ENCODE measurements at regions not wholly inside any gene's neighbourhood (a gene's known extent, or its start where the extent isn't known, plus 50 kb on each side); places are given as distances from the start of the nearest gene placed in this dataset.

- TF ChIP-seq POLR2AphosphoS5 (IDR thresholded peaks at IDR 0.05; ENCODE audit: low read depth, low read length) (no peak), POLR2A (IDR thresholded peaks at IDR 0.05; ENCODE audit: borderline replicate concordance, extremely low read depth, insufficient read depth, insufficient read length) (no peak), EZH2phosphoT487 (IDR thresholded peaks at IDR 0.05; ENCODE audit: borderline replicate concordance) (no peak)
These were observed 336.5 kb downstream of the RRAGC start (continued) for GRCh38 chr1:38522915-38523567.

GRCh38 chr1:38516560-38516959 is 343.0 kb downstream of the RRAGC start:
- no peaks in the 10 kb centered on the region for H4K20me1 ChIP-seq (ENCODE audit: insufficient read depth)
- no peak overlapping the region for H3K27ac ChIP-seq (ENCODE audit: low read depth, low read length)
- H3K4me2 ChIP-seq (ENCODE audit: low read length), result no peak overlapping the region
- H3K9me2 ChIP-seq (ENCODE audit: insufficient read depth), result no peaks in the 10 kb centered on the region
- H2AFZ ChIP-seq (ENCODE audit: low read depth, low read length, poor library complexity, severe bottlenecking), result no peak overlapping the region
- H3K27me3 ChIP-seq (ENCODE audit: insufficient read depth, low read length), result peaks cover 28% of the 10 kb centered on the region
- no peak for ATAC-seq
- no peaks in the 10 kb centered on the region for H3K9me3 ChIP-seq (ENCODE audit: control insufficient read depth in 1 of 2, insufficient read depth in 1 of 2, low read depth in 1 of 2, low read length in 2 of 2)
- RAD21 ChIA-PET (ENCODE audit: low non-redundant PET in 1 of 2, low total read pairs in 2 of 2, uncharacterized antibody in 2 of 2, unreplicated experiment in 2 of 2), result no interaction called here
- H3K4me1 ChIP-seq (ENCODE audit: control insufficient read depth in 1 of 2, insufficient read depth in 2 of 2, low read length in 2 of 2), result no peaks in the 10 kb centered on the region
- no peak for DNase-seq (ENCODE audit: low read depth, low spot score)
- CTCF ChIA-PET, result no interaction called here
- BruUV-seq (replicated peaks), result no TSS peak
- POLR2A ChIA-PET, result no interaction called here
- no peak overlapping the region for H3K4me3 ChIP-seq (replicated peaks in 1 of 2; ENCODE audit: low read depth in 1 of 2, low read length in 2 of 2)
- H3K9ac ChIP-seq (ENCODE audit: low read length), result no peak overlapping the region
- no peaks in the 10 kb centered on the region for H3K36me3 ChIP-seq (ENCODE audit: control insufficient read depth in 1 of 2, insufficient read depth in 2 of 2, low read length in 2 of 2)
- no peaks in the 10 kb centered on the region for H3K79me2 ChIP-seq (ENCODE audit: insufficient read depth, low read length)
- TF ChIP-seq JUND (IDR thresholded peaks at IDR 0.05) (no peak), ZFX (IDR thresholded peaks at IDR 0.05) (no peak), MAX (IDR thresholded peaks at IDR 0.05) (no peak), CEBPB (IDR thresholded peaks at IDR 0.05; ENCODE audit: low read depth) (no peak), EZH2phosphoT487 (IDR thresholded peaks at IDR 0.05; ENCODE audit: borderline replicate concordance) (no peak), EGR1 (IDR thresholded peaks at IDR 0.05; ENCODE audit: low read depth) (no peak), CTCF (IDR thresholded peaks at IDR 0.05 in 2 of 3, conservative IDR thresholded peaks at IDR 0.05 in 1 of 3; ENCODE audit: borderline replicate concordance in 1 of 3, insufficient read depth in 1 of 3, low read depth in 2 of 3, low read length in 2 of 3) (no peak), ELF1 (IDR thresholded peaks at IDR 0.05; ENCODE audit: borderline replicate concordance, low read depth) (no peak), SIN3A (IDR thresholded peaks at IDR 0.05; ENCODE audit: low read depth) (no peak), SP1 (IDR thresholded peaks at IDR 0.05; ENCODE audit: low read depth) (no peak), REST (IDR thresholded peaks at IDR 0.05; ENCODE audit: low read depth) (no peak), TCF7L2 (IDR thresholded peaks at IDR 0.05; ENCODE audit: borderline replicate concordance, extremely low read depth, insufficient read depth, insufficient read length) (no peak), ATF3 (IDR thresholded peaks at IDR 0.05) (no peak), EZH2 (IDR thresholded peaks at IDR 0.05) (no peak), CBX3 (IDR thresholded peaks at IDR 0.05; ENCODE audit: low read depth) (no peak), ZBTB33 (IDR thresholded peaks at IDR 0.05; ENCODE audit: extremely low read depth, insufficient replicate concordance, low read length) (no peak), SRF (IDR thresholded peaks at IDR 0.05; ENCODE audit: low read depth) (no peak), POLR2A (IDR thresholded peaks at IDR 0.05; ENCODE audit: borderline replicate concordance, extremely low read depth, insufficient read depth, insufficient read length) (no peak)
- intact Hi-C loops (cut with micrococcal nuclease), result no loop called here
